AG10803 (cell line): ENCODE measurements at regions not wholly inside any gene's neighbourhood (a gene's known extent, or its start where the extent isn't known, plus 50 kb on each side); places are given as distances from the start of the nearest gene placed in this dataset.

Source experiments
- DNase-seq: peaks from one replicate; pipeline ENCODE4 v3.0.0; 2010; ENCODE audit warnings: low read depth
- H3K4me3 ChIP-seq: 2 replicates; pipeline ENCODE4 v1.5.1; 2011; ENCODE audit warnings: mild to moderate bottlenecking, low read length, control low read depth
- CTCF ChIP-seq: conservative IDR thresholded peaks from 2 replicates; pipeline ENCODE4 v1.5.1; 2011; ENCODE audit warnings: mild to moderate bottlenecking, low read length, control low read depth, inconsistent platforms

- peak; percentile 17 for DNase-seq
- TF ChIP-seq CTCF, result no peak
- H3K4me3 ChIP-seq, result no peak overlapping the region
These were observed 76.1 kb upstream of the FAM241A start for GRCh38 chr4:112069110-112069509.

- no peak for TF ChIP-seq CTCF
- DNase-seq, result no peak
- H3K4me3 ChIP-seq, result no peak overlapping the region
These were observed 72.1 kb upstream of the FAM241A start for GRCh38 chr4:112073181-112073580.

GRCh38 chr4:112075129-112075753, 70.0 kb upstream of the FAM241A start:
- peak; percentile 54 for DNase-seq
- H3K4me3 ChIP-seq, result no peak overlapping the region
- peak; percentile 80 for TF ChIP-seq CTCF

GRCh38 chr4:112075906-112076305, 69.3 kb upstream of the FAM241A start:
- TF ChIP-seq CTCF, result no peak
- no peak overlapping the region for H3K4me3 ChIP-seq
- DNase-seq, result no peak

- H3K4me3 ChIP-seq, result no peak overlapping the region
- DNase-seq, result no peak
- no peak for TF ChIP-seq CTCF
These were observed 68.2 kb upstream of the FAM241A start for GRCh38 chr4:112076919-112077608.

- DNase-seq, result no peak
- no peak for TF ChIP-seq CTCF
- H3K4me3 ChIP-seq, result no peak overlapping the region
These were observed 67.5 kb upstream of the FAM241A start for GRCh38 chr4:112077743-112078142.

GRCh38 chr4:112082954-112083586, 62.2 kb upstream of the FAM241A start:
- TF ChIP-seq CTCF, result no peak
- H3K4me3 ChIP-seq, result no peak overlapping the region
- peak; percentile 72 for DNase-seq
